Muscle layer of colon (tissue), 2 donors: ENCODE measurements at regions not wholly inside any gene's neighbourhood (a gene's known extent, or its start where the extent isn't known, plus 50 kb on each side); places are given as distances from the start of the nearest gene placed in this dataset.

ENCODE experiments used
- H3K27ac ChIP-seq: one replicate; pipeline ENCODE4 v1.7.0; 2013; ENCODE audit warnings: low read depth, mild to moderate bottlenecking, low read length, moderate library complexity
- H3K27me3 ChIP-seq, 2 donors: one replicate each; pipeline ENCODE4 v1.7.0; 2013; ENCODE audit warnings: low read length in 2 of 2, mild to moderate bottlenecking in 2 of 2; ENCODE audit not compliant: insufficient read depth in 2 of 2, control insufficient read depth in 1 of 2
- H3K36me3 ChIP-seq: one replicate; pipeline ENCODE4 v1.7.0; 2013; ENCODE audit warnings: mild to moderate bottlenecking, low read length; ENCODE audit not compliant: insufficient read depth
- H3K4me1 ChIP-seq: one replicate; pipeline ENCODE4 v1.7.0; 2013; ENCODE audit warnings: mild to moderate bottlenecking, low read length; ENCODE audit not compliant: insufficient read depth
- H3K4me3 ChIP-seq, 2 donors: one replicate each; pipeline ENCODE4 v1.7.0; 2013; ENCODE audit warnings: low read length in 2 of 2, low read depth in 1 of 2, mild to moderate bottlenecking in 1 of 2, moderate library complexity in 1 of 2
- H3K9ac ChIP-seq: one replicate; pipeline ENCODE4 v1.7.0; 2013; ENCODE audit warnings: low read length
- H3K9me3 ChIP-seq: one replicate; pipeline ENCODE4 v1.7.0; 2013; ENCODE audit warnings: mild to moderate bottlenecking, low read length
- donor health status: abdominal sarcoma.
- donor health status: Adenocarcinoma of cecum.

- no peaks in the 10 kb centered on the region for H3K36me3 ChIP-seq
- no peak overlapping the region for H3K27ac ChIP-seq
- no peaks in the 10 kb centered on the region for H3K4me1 ChIP-seq
- H3K4me3 ChIP-seq = no peak overlapping the region
- H3K9me3 ChIP-seq = no peaks in the 10 kb centered on the region
- no peaks in the 10 kb centered on the region for H3K27me3 ChIP-seq
- H3K9ac ChIP-seq = no peak overlapping the region
These were observed 315.5 kb downstream of the SNAPC1 start for GRCh38 chr14:62077676-62078261.

GRCh38 chr14:62079038-62079437 lies 316.8 kb downstream of the SNAPC1 start:
- H3K4me3 ChIP-seq = no peak overlapping the region
- no peaks in the 10 kb centered on the region for H3K9me3 ChIP-seq
- no peaks in the 10 kb centered on the region for H3K36me3 ChIP-seq
- no peak overlapping the region for H3K9ac ChIP-seq
- no peak overlapping the region for H3K27ac ChIP-seq
- no peaks in the 10 kb centered on the region for H3K4me1 ChIP-seq
- H3K27me3 ChIP-seq = no peaks in the 10 kb centered on the region

- Histone ChIP-seq H3K9ac (no peak overlapping the region), H3K36me3 (no peaks in the 10 kb centered on the region), H3K4me1 (no peaks in the 10 kb centered on the region), H3K4me3 (no peak overlapping the region), H3K9me3 (no peaks in the 10 kb centered on the region), H3K27me3 (no peaks in the 10 kb centered on the region), H3K27ac (no peak overlapping the region)
These were observed 318.9 kb downstream of the SNAPC1 start for GRCh38 chr14:62081012-62081612.

GRCh38 chr14:62081951-62082350 lies 319.7 kb downstream of the SNAPC1 start:
- Histone ChIP-seq H3K4me3 (no peak overlapping the region), H3K27ac (no peak overlapping the region), H3K9me3 (no peaks in the 10 kb centered on the region), H3K27me3 (no peaks in the 10 kb centered on the region), H3K4me1 (no peaks in the 10 kb centered on the region), H3K36me3 (no peaks in the 10 kb centered on the region), H3K9ac (no peak overlapping the region)

GRCh38 chr14:62082779-62083178 lies 320.6 kb downstream of the SNAPC1 start:
- Histone ChIP-seq H3K9me3 (no peaks in the 10 kb centered on the region), H3K4me1 (no peaks in the 10 kb centered on the region), H3K27me3 (no peaks in the 10 kb centered on the region), H3K4me3 (no peak overlapping the region), H3K9ac (no peak overlapping the region), H3K36me3 (no peaks in the 10 kb centered on the region), H3K27ac (no peak overlapping the region)

- Histone ChIP-seq H3K9me3 (no peaks in the 10 kb centered on the region), H3K4me3 (no peak overlapping the region), H3K4me1 (no peaks in the 10 kb centered on the region), H3K27ac (no peak overlapping the region), H3K9ac (no peak overlapping the region), H3K36me3 (no peaks in the 10 kb centered on the region), H3K27me3 (no peaks in the 10 kb centered on the region)
These were observed 321.8 kb downstream of the SNAPC1 start for GRCh38 chr14:62084020-62084419.

GRCh38 chr14:62087191-62087590 lies 325.0 kb downstream of the SNAPC1 start:
- H3K27me3 ChIP-seq = no peaks in the 10 kb centered on the region
- no peak overlapping the region for H3K27ac ChIP-seq
- no peaks in the 10 kb centered on the region for H3K4me1 ChIP-seq
- H3K9ac ChIP-seq = no peak overlapping the region
- H3K36me3 ChIP-seq = no peaks in the 10 kb centered on the region
- no peak overlapping the region for H3K4me3 ChIP-seq
- H3K9me3 ChIP-seq = no peaks in the 10 kb centered on the region

GRCh38 chr14:62093736-62094135 lies 331.5 kb downstream of the SNAPC1 start:
- no peak overlapping the region for H3K9ac ChIP-seq
- no peaks in the 10 kb centered on the region for H3K27me3 ChIP-seq
- H3K36me3 ChIP-seq = no peaks in the 10 kb centered on the region
- H3K4me3 ChIP-seq = no peak overlapping the region
- H3K4me1 ChIP-seq = no peaks in the 10 kb centered on the region
- H3K9me3 ChIP-seq = no peaks in the 10 kb centered on the region
- H3K27ac ChIP-seq = no peak overlapping the region

- no peaks in the 10 kb centered on the region for H3K36me3 ChIP-seq
- no peak overlapping the region for H3K27ac ChIP-seq
These were observed 334.9 kb downstream of the SNAPC1 start for GRCh38 chr14:62097072-62097471.

GRCh38 chr14:62097824-62098223 lies 335.6 kb downstream of the SNAPC1 start:
- no peak overlapping the region for H3K27ac ChIP-seq
- H3K9me3 ChIP-seq = no peaks in the 10 kb centered on the region
- no peak overlapping the region for H3K4me3 ChIP-seq
- no peaks in the 10 kb centered on the region for H3K4me1 ChIP-seq
- H3K9ac ChIP-seq = no peak overlapping the region
- H3K27me3 ChIP-seq = no peaks in the 10 kb centered on the region
- no peaks in the 10 kb centered on the region for H3K36me3 ChIP-seq

More at GRCh38 chr14:62097072-62097471, 334.9 kb downstream of the SNAPC1 start:
- Histone ChIP-seq H3K4me1 (no peaks in the 10 kb centered on the region), H3K9me3 (no peaks in the 10 kb centered on the region), H3K4me3 (no peak overlapping the region), H3K27me3 (no peaks in the 10 kb centered on the region), H3K9ac (no peak overlapping the region)

- Histone ChIP-seq H3K4me1 (no peaks in the 10 kb centered on the region), H3K27ac (no peak overlapping the region)
These were observed 336.1 kb downstream of the SNAPC1 start for GRCh38 chr14:62098357-62098756.

GRCh38 chr14:62099091-62099490 lies 336.9 kb downstream of the SNAPC1 start:
- no peaks in the 10 kb centered on the region for H3K36me3 ChIP-seq
- H3K4me1 ChIP-seq = no peaks in the 10 kb centered on the region
- no peaks in the 10 kb centered on the region for H3K9me3 ChIP-seq
- no peaks in the 10 kb centered on the region for H3K27me3 ChIP-seq
- H3K27ac ChIP-seq = no peak overlapping the region
- H3K9ac ChIP-seq = no peak overlapping the region
- no peak overlapping the region for H3K4me3 ChIP-seq

More at GRCh38 chr14:62098357-62098756, 336.1 kb downstream of the SNAPC1 start:
- H3K9me3 ChIP-seq = no peaks in the 10 kb centered on the region
- no peaks in the 10 kb centered on the region for H3K36me3 ChIP-seq
- no peaks in the 10 kb centered on the region for H3K27me3 ChIP-seq
- no peak overlapping the region for H3K9ac ChIP-seq
- H3K4me3 ChIP-seq = no peak overlapping the region
